PC-3 (cell line): ENCODE measurements at regions not wholly inside any gene's neighbourhood (a gene's known extent, or its start where the extent isn't known, plus 50 kb on each side); places are given as distances from the start of the nearest gene placed in this dataset.

Source experiments
- ATAC-seq: fragments of 200-7000 bp; cut with Tn5 transposase; 2 replicates; pipeline ENCODE4 v1.9.1; 2020; ENCODE audit warnings: mild to moderate bottlenecking, moderate library complexity
- BruUV-seq: library from RNA; stranded (reverse); fragments of 400-500 nt; replicated peaks from 2 replicates; lab custom pipeline; 2021; lab: Mats Ljungman, UMichigan
- CTCF ChIA-PET: fragments of 300-600 bp; sonication (Branson Sonifier 250); formaldehyde crosslinking; loops from one replicate; lab custom pipeline; 2022; ENCODE audit warnings: antibody characterized with exemption; lab: Charles Lee
- POLR2A ChIA-PET: fragments of 300-600 bp; sonication (Branson Sonifier 250); formaldehyde crosslinking; loops from one replicate; lab custom pipeline; 2022; ENCODE audit warnings: antibody characterized with exemption; ENCODE audit not compliant: unreplicated experiment; lab: Charles Lee
- DNase-seq: peaks from one replicate; pipeline ENCODE4 v3.0.0-alpha.2; 2015
- H2AFZ ChIP-seq: fragments of 300-600 bp; sonication (generic); 2 replicates; pipeline ENCODE4 v1.6.0; 2016; ENCODE audit warnings: antibody characterized with exemption, low read length
- H3F3A ChIP-seq: fragments of 300-600 bp; sonication (generic); one replicate; pipeline ENCODE4 v1.6.0; 2017; ENCODE audit warnings: antibody characterized with exemption, low read length, control low read depth, mild to moderate bottlenecking; ENCODE audit not compliant: unreplicated experiment
- H3K27ac ChIP-seq: fragments of 300-600 bp; sonication (generic); 2 replicates; pipeline ENCODE4 v1.5.1; 2016; ENCODE audit warnings: mild to moderate bottlenecking, low read length
- H3K27me3 ChIP-seq: fragments of 300-600 bp; sonication (generic); 2 replicates; pipeline ENCODE4 v1.6.1; 2016; ENCODE audit warnings: low read length, mixed read lengths
- H3K36me3 ChIP-seq: fragments of 300-600 bp; sonication (generic); 2 replicates; pipeline ENCODE4 v1.6.1; 2016; ENCODE audit warnings: low read depth, mixed run types, low read length, mixed read lengths
- H3K4me1 ChIP-seq: fragments of 300-600 bp; sonication (generic); 2 replicates; pipeline ENCODE4 v1.5.1; 2016; ENCODE audit warnings: low read length; ENCODE audit not compliant: insufficient read depth
- H3K4me2 ChIP-seq: fragments of 300-600 bp; sonication (generic); 2 replicates; pipeline ENCODE4 v1.6.0; 2016; ENCODE audit warnings: low read length
- H3K4me3 ChIP-seq: fragments of 300-600 bp; sonication (generic); 2 replicates; pipeline ENCODE4 v1.5.1; 2016; ENCODE audit warnings: mild to moderate bottlenecking, low read length, mixed read lengths
- H3K79me2 ChIP-seq: fragments of 300-600 bp; sonication (generic); 2 replicates; pipeline ENCODE4 v1.6.1; 2017; ENCODE audit warnings: low read length, mixed read lengths
- H3K9ac ChIP-seq: fragments of 300-600 bp; sonication (generic); 2 replicates; pipeline ENCODE4 v1.6.0; 2016; ENCODE audit warnings: mild to moderate bottlenecking, low read length
- H3K9me2 ChIP-seq: fragments of 300-600 bp; sonication (generic); replicated peaks from 2 replicates; pipeline ENCODE4 v1.6.1; 2016; ENCODE audit warnings: mixed run types, low read length, mixed read lengths
- H3K9me3 ChIP-seq: fragments of 300-600 bp; sonication (generic); 2 replicates; pipeline ENCODE4 v1.6.1; 2016; ENCODE audit warnings: low read length, mixed read lengths
- H4K20me1 ChIP-seq: fragments of 300-600 bp; sonication (generic); 2 replicates; pipeline ENCODE4 v1.6.1; 2016; ENCODE audit warnings: low read length, mixed read lengths
- CTCF ChIP-seq: fragments of 300-600 bp; sonication (generic); conservative IDR thresholded peaks from 2 replicates; pipeline ENCODE4 v1.5.1; 2017; ENCODE audit warnings: antibody characterized with exemption, low read depth, mild to moderate bottlenecking, low read length
- EZH2 ChIP-seq: fragments of 300-600 bp; sonication (generic); IDR thresholded peaks from one replicate; pipeline ENCODE4 v1.6.1; 2017; ENCODE audit warnings: antibody characterized with exemption, mild to moderate bottlenecking, low read length; ENCODE audit not compliant: unreplicated experiment
- EZH2phosphoT487 ChIP-seq: fragments of 300-600 bp; sonication (generic); IDR thresholded peaks from 2 replicates; pipeline ENCODE4 v1.6.1; 2018; ENCODE audit warnings: mild to moderate bottlenecking, antibody characterized with exemption, low read length, borderline replicate concordance
- intact Hi-C: fragments of 100-400 bp; cut with micrococcal nuclease; formaldehyde crosslinking; loops from 2 replicates; pipeline ENCODE4 v1.9.0; 2023

- Histone ChIP-seq H3K79me2 (no peaks in the 10 kb centered on the region), H3K9ac (no peak overlapping the region), H3K27me3 (no peaks in the 10 kb centered on the region), H3K4me3 (no peak overlapping the region), H3K4me1 (no peaks in the 10 kb centered on the region), H4K20me1 (no peaks in the 10 kb centered on the region), H3K4me2 (no peak overlapping the region), H3F3A (no peaks in the 10 kb centered on the region), H3K9me3 (no peaks in the 10 kb centered on the region), H3K27ac (no peak overlapping the region), H3K9me2 (no peaks in the 10 kb centered on the region), H2AFZ (no peak overlapping the region), H3K36me3 (no peaks in the 10 kb centered on the region)
- TF ChIP-seq EZH2 = no peak
- no peak for TF ChIP-seq EZH2phosphoT487
- TF ChIP-seq CTCF = no peak
- DNase-seq (no peak), ATAC-seq (no peak)
- BruUV-seq = no TSS peak
- intact Hi-C loops = no loop called here
- ChIA-PET POLR2A (no interaction called here), CTCF (no interaction called here)
Measured at GRCh38 chr16:27611340-27611739, 61.4 kb downstream of the KATNIP start.

GRCh38 chr16:27613238-27613791, 63.4 kb downstream of the KATNIP start:
- Histone ChIP-seq H2AFZ (no peak overlapping the region), H3K27me3 (no peaks in the 10 kb centered on the region), H3K4me2 (no peak overlapping the region), H3K9ac (no peak overlapping the region), H3K27ac (no peak overlapping the region), H3F3A (no peaks in the 10 kb centered on the region), H3K36me3 (no peaks in the 10 kb centered on the region), H4K20me1 (no peaks in the 10 kb centered on the region), H3K4me1 (no peaks in the 10 kb centered on the region), H3K4me3 (no peak overlapping the region), H3K9me3 (no peaks in the 10 kb centered on the region), H3K9me2 (no peaks in the 10 kb centered on the region), H3K79me2 (no peaks in the 10 kb centered on the region)
- BruUV-seq = no TSS peak
- no peak for TF ChIP-seq EZH2
- no peak for TF ChIP-seq EZH2phosphoT487
- ATAC-seq = no peak
- POLR2A ChIA-PET = no interaction called here
- CTCF ChIA-PET = no interaction called here
- intact Hi-C loops = no loop called here
- DNase-seq = no peak

GRCh38 chr16:27617665-27618064, 67.7 kb downstream of the KATNIP start:
- H3K9ac ChIP-seq = no peak overlapping the region
- H3K4me3 ChIP-seq = no peak overlapping the region
- POLR2A ChIA-PET = no interaction called here
- H3K27me3 ChIP-seq = no peaks in the 10 kb centered on the region
- H3K9me2 ChIP-seq = no peaks in the 10 kb centered on the region
- intact Hi-C loops = no loop called here
- no peak overlapping the region for H3K4me2 ChIP-seq
- no peak overlapping the region for H3K27ac ChIP-seq
- H3K4me1 ChIP-seq = no peaks in the 10 kb centered on the region
- no peaks in the 10 kb centered on the region for H3F3A ChIP-seq
- no peaks in the 10 kb centered on the region for H3K9me3 ChIP-seq
- H3K79me2 ChIP-seq = no peaks in the 10 kb centered on the region
- CTCF ChIA-PET = no interaction called here
- no peaks in the 10 kb centered on the region for H4K20me1 ChIP-seq
- H3K36me3 ChIP-seq = no peaks in the 10 kb centered on the region
- no peak for DNase-seq
- TF ChIP-seq CTCF = no peak
- no peak for TF ChIP-seq EZH2
- no peak for TF ChIP-seq EZH2phosphoT487
- BruUV-seq = no TSS peak
- no peak overlapping the region for H2AFZ ChIP-seq
- ATAC-seq = no peak
